Upper lobe of left lung (tissue), 6 donors: ENCODE measurements at regions not wholly inside any gene's neighbourhood (a gene's known extent, or its start where the extent isn't known, plus 50 kb on each side); places are given as distances from the start of the nearest gene placed in this dataset.

Experiments used
- ATAC-seq, 2 donors: fragments of 200-7000 bp; cut with Tn5 transposase; one replicate each; pipeline ENCODE4 v1.9.1; 2022; ENCODE audit warnings: mild to moderate bottlenecking in 2 of 2, moderate library complexity in 2 of 2; ENCODE audit not compliant: low FRiP score in 2 of 2
- DNase-seq, 2 donors: peaks; one replicate each; pipeline ENCODE4 v3.0.0-alpha.2; 2019 to 2020
- H3K27ac ChIP-seq, 4 donors: fragments of 200-600 bp; sonication (generic); one replicate each; pipeline ENCODE4 v1.5.1; 2016 to 2019
- H3K27me3 ChIP-seq, 4 donors: fragments of 200-600 bp; sonication (generic); one replicate each; pipeline ENCODE4 v1.5.1; 2017 to 2019
- H3K36me3 ChIP-seq, 4 donors: fragments of 200-600 bp; sonication (generic); one replicate each; pipeline ENCODE4 v1.5.1; 2016 to 2019
- H3K4me1 ChIP-seq, 4 donors: fragments of 200-600 bp; sonication (generic); one replicate each; pipeline ENCODE4 v1.5.1; 2018 to 2019
- H3K4me3 ChIP-seq, 4 donors: fragments of 200-600 bp; sonication (generic); one replicate each; pipeline ENCODE4 v1.5.1; 2017 to 2019; ENCODE audit warnings: mild to moderate bottlenecking in 2 of 4, moderate library complexity in 1 of 4
- H3K9me3 ChIP-seq, 4 donors: fragments of 200-600 bp; sonication (generic); one replicate each; pipeline ENCODE4 v1.5.1; 2018 to 2019
- EP300 ChIP-seq, 4 donors: sonication (generic); formaldehyde crosslinking; IDR thresholded peaks; one replicate each; pipeline ENCODE4 v1.5.1; 2017; ENCODE audit warnings: antibody characterized with exemption in 4 of 4, control low read depth in 2 of 4
- POLR2A ChIP-seq, 4 donors: fragments of 450-650 bp; IDR thresholded peaks; one replicate each; pipeline ENCODE4 v1.5.1; 2016 to 2017; ENCODE audit warnings: antibody characterized with exemption in 4 of 4, mild to moderate bottlenecking in 2 of 4
- POLR2AphosphoS5 ChIP-seq, 2 donors: sonication (generic); formaldehyde crosslinking; IDR thresholded peaks; one replicate each; pipeline ENCODE4 v1.5.1; 2017; ENCODE audit warnings: antibody characterized with exemption in 2 of 2
- WGBS, 2 donors: methylation state at CpG; one replicate each; pipeline ENCODE4 v1.1.5; 2017 to 2018; 5-methylcytosine and 5-hydroxymethylcytosine counted together
- TF ChIP-seq, protein P1 (sequence below), 6 experiments: fragments of 450-650 bp in 4 of 6; fragments of 200-600 bp in 2 of 6; sonication (generic) in 2 of 6; IDR thresholded peaks; one replicate each; pipeline ENCODE4 v1.5.1; 2016 to 2019; ENCODE audit warnings: antibody characterized with exemption in 6 of 6
- donor health status: DM: no; HTN: no; CAD: no; lungs with moderate emphysema.
- donor health status: DM: no; HTN: yes; CAD: no; lungs with severe emphysema.

DNA sequence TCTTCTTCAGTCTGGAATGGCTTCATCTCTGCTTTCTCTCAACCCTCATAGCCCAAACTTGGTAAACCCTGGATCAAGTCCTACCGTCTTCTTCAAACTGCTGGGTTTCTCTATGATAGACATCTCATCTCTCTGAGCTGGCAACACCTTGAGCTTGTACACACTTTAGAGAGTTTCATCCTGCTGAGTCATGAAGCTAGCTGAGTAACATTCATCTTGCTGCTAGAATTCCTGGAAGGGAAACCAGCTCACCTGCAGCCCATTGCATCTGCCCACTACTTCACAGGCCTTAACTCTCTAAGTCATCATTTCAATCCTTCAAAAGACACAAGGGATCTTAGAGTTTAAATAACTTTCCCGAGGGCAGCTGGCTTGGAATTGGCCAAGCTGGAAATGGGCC lies 175.5 kb upstream of the RORA start:
- Histone ChIP-seq H3K9me3 (no peaks in the 10 kb centered on the region), H3K27ac (no peak overlapping the region), H3K4me3 (no peak overlapping the region), H3K36me3 (no peaks in the 10 kb centered on the region), H3K4me1 (no peaks in the 10 kb centered on the region), H3K27me3 (no peaks in the 10 kb centered on the region)
- ATAC-seq (no peak), DNase-seq (no peak)
- WGBS, 2 donors, result 89 to 100% methylated on average over 2 of the region's 2 CpGs
- no peak for TF ChIP-seq EP300 (IDR thresholded peaks at IDR 0.05)
- no peak for TF ChIP-seq POLR2A (IDR thresholded peaks at IDR 0.05)
- no peak for TF ChIP-seq POLR2AphosphoS5 (IDR thresholded peaks at IDR 0.05)
- TF ChIP-seq, protein P1, sequence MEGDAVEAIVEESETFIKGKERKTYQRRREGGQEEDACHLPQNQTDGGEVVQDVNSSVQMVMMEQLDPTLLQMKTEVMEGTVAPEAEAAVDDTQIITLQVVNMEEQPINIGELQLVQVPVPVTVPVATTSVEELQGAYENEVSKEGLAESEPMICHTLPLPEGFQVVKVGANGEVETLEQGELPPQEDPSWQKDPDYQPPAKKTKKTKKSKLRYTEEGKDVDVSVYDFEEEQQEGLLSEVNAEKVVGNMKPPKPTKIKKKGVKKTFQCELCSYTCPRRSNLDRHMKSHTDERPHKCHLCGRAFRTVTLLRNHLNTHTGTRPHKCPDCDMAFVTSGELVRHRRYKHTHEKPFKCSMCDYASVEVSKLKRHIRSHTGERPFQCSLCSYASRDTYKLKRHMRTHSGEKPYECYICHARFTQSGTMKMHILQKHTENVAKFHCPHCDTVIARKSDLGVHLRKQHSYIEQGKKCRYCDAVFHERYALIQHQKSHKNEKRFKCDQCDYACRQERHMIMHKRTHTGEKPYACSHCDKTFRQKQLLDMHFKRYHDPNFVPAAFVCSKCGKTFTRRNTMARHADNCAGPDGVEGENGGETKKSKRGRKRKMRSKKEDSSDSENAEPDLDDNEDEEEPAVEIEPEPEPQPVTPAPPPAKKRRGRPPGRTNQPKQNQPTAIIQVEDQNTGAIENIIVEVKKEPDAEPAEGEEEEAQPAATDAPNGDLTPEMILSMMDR (IDR thresholded peaks at IDR 0.05), result no peak

DNA sequence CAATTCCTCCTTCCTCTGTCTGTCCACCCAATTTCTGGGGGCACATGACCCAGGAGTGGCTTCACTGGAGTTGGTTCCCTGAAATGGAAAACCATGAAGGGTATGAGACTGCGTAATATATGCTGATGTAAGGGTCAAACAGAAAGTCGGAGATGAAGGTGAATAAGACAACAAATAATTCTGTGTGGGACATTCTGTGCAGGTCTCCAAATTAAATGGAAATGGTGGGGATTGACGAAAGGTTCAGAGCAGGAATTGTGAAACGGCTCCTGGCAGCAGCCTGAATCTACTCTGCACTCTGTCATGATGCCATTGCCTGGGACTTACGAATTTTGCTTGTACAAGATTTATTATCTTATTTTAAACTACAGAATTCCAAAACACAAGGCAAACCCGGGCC lies 174.8 kb upstream of the RORA start:
- 80 to 81% methylated on average over 6 of the region's 6 CpGs for WGBS, 2 donors
- no peaks in the 10 kb centered on the region for H3K27me3 ChIP-seq
- no peak for ATAC-seq
- H3K36me3 ChIP-seq, result no peaks in the 10 kb centered on the region
- TF ChIP-seq POLR2AphosphoS5 (IDR thresholded peaks at IDR 0.05) (no peak), EP300 (IDR thresholded peaks at IDR 0.05) (no peak), POLR2A (IDR thresholded peaks at IDR 0.05) (no peak)
- TF ChIP-seq, protein P1 (IDR thresholded peaks at IDR 0.05), result no peak
- no peaks in the 10 kb centered on the region for H3K9me3 ChIP-seq
- H3K4me1 ChIP-seq, result no peaks in the 10 kb centered on the region
- DNase-seq, result no peak
- H3K27ac ChIP-seq, result no peak overlapping the region
- H3K4me3 ChIP-seq, result no peak overlapping the region

DNA sequence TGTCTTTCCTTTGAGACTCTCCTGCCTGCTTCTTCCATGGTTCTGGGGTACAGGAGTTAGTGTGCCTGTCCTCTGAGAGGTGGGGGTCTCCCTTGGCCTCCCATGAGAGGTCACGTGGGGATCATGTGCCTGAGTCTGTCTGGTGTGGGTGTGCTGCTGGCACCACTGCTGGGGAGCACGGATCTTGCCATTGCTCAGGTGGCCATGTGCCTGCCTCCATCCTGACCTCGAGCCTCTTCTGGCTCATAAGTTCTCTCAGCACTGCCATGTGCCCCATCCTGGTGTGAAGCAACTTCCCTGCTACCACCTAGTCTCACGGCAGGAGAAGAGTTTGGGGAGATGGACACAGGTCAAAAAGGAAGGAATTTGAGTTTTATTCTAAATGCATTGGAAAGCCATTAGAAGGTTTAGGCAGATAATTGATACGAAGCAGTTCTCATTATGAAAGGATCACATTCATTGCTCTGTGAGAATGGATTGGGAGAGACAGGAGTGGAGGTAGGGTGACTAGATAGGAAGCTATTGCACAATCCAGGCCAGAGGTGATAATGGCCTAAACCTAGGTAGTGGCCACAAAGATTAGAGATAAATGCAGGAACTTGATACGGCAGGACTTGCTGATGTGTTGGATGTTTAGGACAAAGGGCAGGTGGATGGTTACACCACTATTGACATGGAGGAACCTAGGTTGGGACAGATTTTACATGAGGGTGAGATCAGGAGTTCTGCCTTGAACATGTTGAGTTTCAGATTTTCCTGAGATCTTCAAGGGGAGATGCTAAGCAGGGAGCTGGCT lies 173.0 kb upstream of the RORA start:
- no peaks in the 10 kb centered on the region for H3K27me3 ChIP-seq
- 81 to 88% methylated on average over 5 to 6 of the region's 6 CpGs for WGBS, 2 donors
- no peak overlapping the region for H3K4me3 ChIP-seq
- no peaks in the 10 kb centered on the region for H3K9me3 ChIP-seq
- no peaks in the 10 kb centered on the region for H3K4me1 ChIP-seq
- TF ChIP-seq POLR2AphosphoS5 (IDR thresholded peaks at IDR 0.05) (no peak), EP300 (IDR thresholded peaks at IDR 0.05) (no peak), POLR2A (IDR thresholded peaks at IDR 0.05) (no peak)
- TF ChIP-seq, protein P1 (IDR thresholded peaks at IDR 0.05), result no peak
- no peak overlapping the region for H3K27ac ChIP-seq
- ATAC-seq (no peak), DNase-seq (no peak)
- H3K36me3 ChIP-seq, result no peaks in the 10 kb centered on the region

DNA sequence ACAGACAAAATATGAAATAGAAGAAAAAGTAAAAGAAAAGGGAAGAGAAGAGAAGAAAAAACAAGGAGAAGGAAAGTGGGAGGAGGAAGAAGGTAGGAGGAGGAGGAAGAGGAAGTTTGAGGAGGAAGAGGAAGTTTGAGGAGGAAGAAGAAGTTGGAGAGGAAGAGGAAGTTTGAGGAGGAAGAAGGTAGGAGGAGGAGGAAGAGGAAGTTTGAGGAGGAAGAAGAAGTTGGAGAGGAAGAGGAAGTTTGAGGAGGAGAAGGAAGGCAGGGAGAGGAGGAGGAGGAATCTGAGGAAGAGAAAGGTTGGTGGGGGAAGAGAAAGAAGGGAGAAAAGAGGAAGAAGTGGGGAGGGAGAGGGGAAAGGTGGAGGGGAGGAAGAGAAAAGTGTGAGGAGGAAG lies 169.2 kb upstream of the RORA start:
- TF ChIP-seq POLR2AphosphoS5 (IDR thresholded peaks at IDR 0.05), result no peak
- TF ChIP-seq, protein P1 (IDR thresholded peaks at IDR 0.05), result no peak
- TF ChIP-seq POLR2A (IDR thresholded peaks at IDR 0.05), result no peak
- TF ChIP-seq EP300 (IDR thresholded peaks at IDR 0.05), result no peak
- Histone ChIP-seq H3K4me1 (no peaks in the 10 kb centered on the region), H3K36me3 (no peaks in the 10 kb centered on the region), H3K9me3 (no peaks in the 10 kb centered on the region), H3K27me3 (no peaks in the 10 kb centered on the region), H3K4me3 (no peak overlapping the region), H3K27ac (no peak overlapping the region)
- DNase-seq, result no peak
- ATAC-seq, result no peak
